ENCODE measurements at regions not wholly inside any gene's neighbourhood (a gene's known extent, or its start where the extent isn't known, plus 50 kb on each side); places are given as distances from the start of the nearest gene placed in this dataset.

GRCh38 chr15:70497661-70498060, 265.7 kb downstream of the UACA start:
- Histone ChIP-seq H2AFZ (ENCODE audit: low read length) (no peak overlapping the region), H3K4me3 (ENCODE audit: extremely low read depth in 1 of 4, insufficient read depth in 2 of 4, low read depth in 3 of 4, low read length in 4 of 4) (no peak overlapping the region), H4K91ac (replicated peaks; ENCODE audit: insufficient read length, low read length) (no peak overlapping the region), H4K8ac (ENCODE audit: extremely low read depth, insufficient read depth, low read length) (no peak overlapping the region; the same call in 1 of the 2 replicates), H3K23me2 (ENCODE audit: low read depth, low read length) (no peaks in the 10 kb centered on the region; the same call in 1 of the 2 replicates), H3K79me1 (ENCODE audit: low read depth, low read length) (no peaks in the 10 kb centered on the region), H2BK15ac (ENCODE audit: low read length) (no peak overlapping the region), H4K20me1 (replicated peaks in 1 of 2; ENCODE audit: control insufficient read depth in 1 of 2, insufficient read depth in 2 of 2, low read length in 2 of 2) (no peaks in the 10 kb centered on the region), H4K5ac (ENCODE audit: insufficient read length, low read depth, low read length) (no peak overlapping the region), H2BK5ac (ENCODE audit: low read depth, low read length) (no peak overlapping the region), H3K27me3 (replicated peaks in 1 of 4; ENCODE audit: control insufficient read depth in 3 of 4, extremely low read depth in 1 of 4, insufficient read depth in 3 of 4, low read length in 3 of 4) (no peaks in the 10 kb centered on the region), H3K36me3 (ENCODE audit: control insufficient read depth in 2 of 4, insufficient read depth in 4 of 4, low read length in 3 of 4) (no peaks in the 10 kb centered on the region), H3K9me3 (ENCODE audit: insufficient read depth in 2 of 2, low read depth in 1 of 2, low read length in 1 of 2) (no peaks in the 10 kb centered on the region), H3K23ac (ENCODE audit: insufficient read length) (no peak overlapping the region), H3K79me2 (ENCODE audit: control insufficient read depth in 1 of 2, insufficient read depth in 2 of 2, low read length in 2 of 2) (no peaks in the 10 kb centered on the region), H3K56ac (replicated peaks; ENCODE audit: insufficient read length, low read depth, low read length) (no peak overlapping the region), H3K4me2 (ENCODE audit: insufficient read depth in 1 of 2, low read depth in 2 of 2, low read length in 2 of 2) (no peak overlapping the region), H3K18ac (ENCODE audit: extremely low read depth, low read length) (no peak overlapping the region), H2BK20ac (ENCODE audit: low read length) (no peak overlapping the region), H3K27ac (ENCODE audit: low read depth, low read length) (no peak overlapping the region), H3K14ac (ENCODE audit: insufficient read length) (no peak overlapping the region), H3K4me1 (replicated peaks in 1 of 4; ENCODE audit: control insufficient read depth in 3 of 4, insufficient read depth in 4 of 4, low read length in 3 of 4) (no peaks in the 10 kb centered on the region; a peak in 2 of 7 replicates), H2AK5ac (ENCODE audit: low read depth, low read length) (no peak overlapping the region), H3K9ac (replicated peaks in 1 of 4; ENCODE audit: extremely low read depth in 1 of 4, low read depth in 3 of 4, low read length in 3 of 4) (peak overlapping the region in 1 of 4 experiments; percentile 27; a peak in 2 of 7 replicates), H3K4ac (replicated peaks; ENCODE audit: insufficient read length, low read depth, low read length) (no peak overlapping the region), H2BK12ac (ENCODE audit: low read depth, low read length) (no peak overlapping the region), H2BK120ac (replicated peaks; ENCODE audit: low read depth, low read length) (no peak overlapping the region)
- no peak for DNase-seq (ENCODE audit: low read depth in 1 of 2, low spot score in 2 of 2)
- no peak for FAIRE-seq
- ChIA-PET POLR2A (ENCODE audit: partially characterized antibody) (no interaction called here), CTCF (ENCODE audit: partially characterized antibody) (interaction anchor here (1.2 to 2.7 kb wide), 4 partner anchors 9 to 88 kb away, joined by 3 to 18 read pairs (median 8); no protein-coding TSS in a partner anchor)
- WGBS, 2 experiments (ENCODE audit: extremely low coverage in 1 of 2, insufficient coverage in 1 of 2, insufficient read length in 1 of 2, insufficient replicate concordance in 2 of 2, low coverage in 1 of 2, low lambda C conversion rate in 2 of 2, missing lambda C conversion rate in 1 of 2): 78% methylated on average over 7 of the region's 7 CpGs; no CpG with 5 or more reads in 1 of the 2 experiments
- TF ChIP-seq BRCA1 (IDR thresholded peaks at IDR 0.05; ENCODE audit: low read depth, low read length) (no peak), POU5F1 (IDR thresholded peaks at IDR 0.05; ENCODE audit: low read depth, low read length) (no peak), JUND (IDR thresholded peaks at IDR 0.05; ENCODE audit: low read length) (no peak), SIN3A (conservative IDR thresholded peaks at IDR 0.05 in 1 of 2, IDR thresholded peaks at IDR 0.05 in 1 of 2; ENCODE audit: low read depth in 1 of 2, low read length in 2 of 2) (no peak), TAF1 (IDR thresholded peaks at IDR 0.05; ENCODE audit: low read depth, low read length) (no peak), SP4 (IDR thresholded peaks at IDR 0.05; ENCODE audit: low read length) (no peak), KDM5A (IDR thresholded peaks at IDR 0.05; ENCODE audit: low read length) (no peak), ATF2 (IDR thresholded peaks at IDR 0.05; ENCODE audit: low read length) (no peak), GABPA (IDR thresholded peaks at IDR 0.05; ENCODE audit: borderline replicate concordance, insufficient read depth, low read length) (no peak), EGR1 (IDR thresholded peaks at IDR 0.05; ENCODE audit: borderline replicate concordance, low read depth, low read length) (no peak), CTBP2 (IDR thresholded peaks at IDR 0.05; ENCODE audit: borderline replicate concordance, insufficient read depth, insufficient read length, low read length) (no peak), POLR2AphosphoS5 (IDR thresholded peaks at IDR 0.05; ENCODE audit: low read depth, low read length) (no peak), TCF12 (IDR thresholded peaks at IDR 0.05; ENCODE audit: low read depth, low read length) (no peak), ASH2L (IDR thresholded peaks at IDR 0.05; ENCODE audit: low read length) (no peak)

Measured in H1 (cell line).